HEK293 (cell line): ENCODE measurements at regions not wholly inside any gene's neighbourhood (a gene's known extent, or its start where the extent isn't known, plus 50 kb on each side); places are given as distances from the start of the nearest gene placed in this dataset.

Source experiments
- CTCF ChIA-PET: fragments of 350-600 bp; formaldehyde crosslinking; extraction: SDS; loops from one replicate; lab custom pipeline; 2021; ENCODE audit warnings: antibody characterized with exemption; lab: Yijun Ruan, JAX
- POLR2A ChIA-PET: fragments of 300-600 bp; formaldehyde crosslinking; extraction: SDS; loops from one replicate; lab custom pipeline; 2020; ENCODE audit warnings: antibody characterized with exemption, inconsistent platforms; lab: Yijun Ruan, JAX
- H3K27ac ChIP-seq: fragments of 200-500 bp; sonication (Bioruptor generic); 2 replicates; pipeline ENCODE4 v1.5.1; 2014; ENCODE audit warnings: low read depth, low read length, control low read depth, inconsistent platforms; ENCODE audit errors: extremely low read depth
- H3K36me3 ChIP-seq, 2 experiments: fragments of 200-500 bp in 1 of 2; sonication (Bioruptor generic) in 1 of 2; 1 replicate in 1 of 2; 2 replicates in 1 of 2; pipeline ENCODE4 v1.5.1; 2014 to 2017; ENCODE audit warnings: inconsistent platforms in 2 of 2, low read length in 2 of 2; ENCODE audit not compliant: control insufficient read depth in 2 of 2, insufficient read depth in 1 of 2
- H3K4me1 ChIP-seq: fragments of 200-500 bp; sonication (Bioruptor generic); 2 replicates; pipeline ENCODE4 v1.5.1; 2014; ENCODE audit warnings: mild to moderate bottlenecking, low read length, inconsistent platforms; ENCODE audit not compliant: control insufficient read depth, insufficient read depth
- H3K4me3 ChIP-seq: 2 replicates; pipeline ENCODE4 v1.5.1; 2011; ENCODE audit warnings: low read depth, mild to moderate bottlenecking, control low read depth, low read length, moderate library complexity
- H3K9me3 ChIP-seq: fragments of 200-500 bp; sonication (Bioruptor generic); 2 replicates; pipeline ENCODE4 v1.5.1; 2014; ENCODE audit warnings: low read depth, low read length, inconsistent platforms; ENCODE audit not compliant: control insufficient read depth, insufficient read depth
- GLIS1 ChIP-seq: fragments of 450-650 bp; formaldehyde crosslinking; IDR thresholded peaks from 2 replicates; pipeline ENCODE4 v1.5.1; 2016; ENCODE audit warnings: missing biosample characterization, missing genetic modification characterization
- IKZF3 ChIP-seq: fragments of 450-650 bp; IDR thresholded peaks from 2 replicates; pipeline ENCODE4 v1.5.0; 2018; ENCODE audit warnings: missing biosample characterization, mild to moderate bottlenecking, missing genetic modification characterization, moderate library complexity
- KLF16 ChIP-seq: fragments of 450-650 bp; formaldehyde crosslinking; IDR thresholded peaks from 2 replicates; pipeline ENCODE4 v1.5.1; 2017; ENCODE audit warnings: missing biosample characterization, missing genetic modification characterization
- MYNN ChIP-seq: fragments of 450-650 bp; formaldehyde crosslinking; IDR thresholded peaks from 2 replicates; pipeline ENCODE4 v1.5.1; 2016; ENCODE audit warnings: missing biosample characterization, missing genetic modification characterization, borderline replicate concordance
- ZBTB10 ChIP-seq: fragments of 450-650 bp; formaldehyde crosslinking; IDR thresholded peaks from 2 replicates; pipeline ENCODE4 v1.5.1; 2016; ENCODE audit warnings: missing biosample characterization, missing genetic modification characterization
- ZBTB44 ChIP-seq: fragments of 450-650 bp; IDR thresholded peaks from 2 replicates; pipeline ENCODE4 v1.5.1; 2018; ENCODE audit warnings: missing biosample characterization, mild to moderate bottlenecking, missing genetic modification characterization
- ZBTB48 ChIP-seq: fragments of 450-650 bp; formaldehyde crosslinking; IDR thresholded peaks from 2 replicates; pipeline ENCODE4 v1.5.1; 2016; ENCODE audit warnings: missing biosample characterization, missing genetic modification characterization
- ZNF10 ChIP-seq: fragments of 450-650 bp; formaldehyde crosslinking; IDR thresholded peaks from 2 replicates; pipeline ENCODE4 v1.5.1; 2017; ENCODE audit warnings: missing biosample characterization, missing genetic modification characterization
- ZNF114 ChIP-seq: fragments of 450-650 bp; formaldehyde crosslinking; IDR thresholded peaks from 2 replicates; pipeline ENCODE4 v1.5.0; 2017; ENCODE audit warnings: missing biosample characterization, missing genetic modification characterization
- ZNF121 ChIP-seq: fragments of 450-650 bp; formaldehyde crosslinking; IDR thresholded peaks from 2 replicates; pipeline ENCODE4 v1.5.1; 2016; ENCODE audit warnings: missing biosample characterization, missing genetic modification characterization
- ZNF16 ChIP-seq: fragments of 450-650 bp; formaldehyde crosslinking; IDR thresholded peaks from 2 replicates; pipeline ENCODE4 v1.5.1; 2016; ENCODE audit warnings: low read depth, missing biosample characterization, missing genetic modification characterization
- ZNF184 ChIP-seq: fragments of 450-650 bp; IDR thresholded peaks from 2 replicates; pipeline ENCODE4 v1.5.1; 2018; ENCODE audit warnings: missing biosample characterization, mild to moderate bottlenecking, missing genetic modification characterization
- ZNF292 ChIP-seq: fragments of 450-650 bp; formaldehyde crosslinking; IDR thresholded peaks from 2 replicates; pipeline ENCODE4 v1.5.1; 2016; ENCODE audit warnings: low read depth, missing biosample characterization, missing genetic modification characterization, borderline replicate concordance
- ZNF354C ChIP-seq: fragments of 450-650 bp; formaldehyde crosslinking; IDR thresholded peaks from 2 replicates; pipeline ENCODE4 v1.5.1; 2016; ENCODE audit warnings: missing biosample characterization, missing genetic modification characterization, low read depth, borderline replicate concordance
- ZNF404 ChIP-seq: fragments of 450-650 bp; formaldehyde crosslinking; IDR thresholded peaks from 2 replicates; pipeline ENCODE4 v1.5.1; 2017; ENCODE audit warnings: missing biosample characterization, missing genetic modification characterization
- ZNF433 ChIP-seq: fragments of 450-650 bp; formaldehyde crosslinking; IDR thresholded peaks from 2 replicates; pipeline ENCODE4 v1.5.1; 2016; ENCODE audit warnings: missing biosample characterization, missing genetic modification characterization, low read depth
- ZNF488 ChIP-seq: fragments of 450-650 bp; formaldehyde crosslinking; IDR thresholded peaks from 2 replicates; pipeline ENCODE4 v1.5.1; 2016; ENCODE audit warnings: missing biosample characterization, missing genetic modification characterization
- ZNF513 ChIP-seq: fragments of 450-650 bp; IDR thresholded peaks from 2 replicates; pipeline ENCODE4 v1.5.1; 2018; ENCODE audit warnings: missing biosample characterization, missing genetic modification characterization
- ZNF521 ChIP-seq: fragments of 450-650 bp; formaldehyde crosslinking; IDR thresholded peaks from 2 replicates; pipeline ENCODE4 v1.5.1; 2017; ENCODE audit warnings: missing biosample characterization, mild to moderate bottlenecking, missing genetic modification characterization
- ZNF544 ChIP-seq: fragments of 450-650 bp; formaldehyde crosslinking; IDR thresholded peaks from 2 replicates; pipeline ENCODE4 v1.5.0; 2017; ENCODE audit warnings: missing biosample characterization, missing genetic modification characterization
- ZNF596 ChIP-seq: fragments of 450-650 bp; IDR thresholded peaks from 2 replicates; pipeline ENCODE4 v1.5.0; 2018; ENCODE audit warnings: missing biosample characterization, mild to moderate bottlenecking, missing genetic modification characterization, moderate library complexity
- TF ChIP-seq, protein P1 (sequence below): fragments of 450-650 bp; formaldehyde crosslinking; IDR thresholded peaks from 2 replicates; pipeline ENCODE4 v1.5.1; 2016; ENCODE audit warnings: missing biosample characterization, missing genetic modification characterization
- TF ChIP-seq, protein P2 (sequence below): fragments of 450-650 bp; formaldehyde crosslinking; IDR thresholded peaks from 2 replicates; pipeline ENCODE4 v1.5.1; 2016; ENCODE audit warnings: missing biosample characterization, missing genetic modification characterization

DNA sequence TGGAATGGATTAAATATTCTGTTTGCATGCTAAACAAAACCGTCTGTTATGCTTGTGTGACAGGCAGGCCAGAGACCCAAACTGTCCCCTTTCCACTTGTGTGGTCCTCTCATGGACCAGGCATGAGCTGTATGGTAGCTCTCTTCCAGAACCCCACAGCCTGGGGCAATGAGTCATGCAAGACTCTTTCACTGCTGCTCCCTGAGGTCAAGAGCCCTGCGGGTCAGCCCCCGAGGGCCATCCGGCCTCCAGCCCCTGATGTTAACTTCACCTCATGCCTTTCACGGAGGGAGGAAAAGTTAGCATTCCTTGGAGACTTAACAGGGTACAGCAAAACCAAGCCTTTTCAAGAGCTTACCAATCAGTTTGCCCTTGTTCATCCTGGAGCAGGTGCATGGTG lies 239.1 kb upstream of the DIO3 start:
- Histone ChIP-seq H3K9me3 (peaks cover 2% of the 10 kb centered on the region; the same call in 1 of the 2 replicates), H3K4me3 (no peak overlapping the region), H3K36me3 (no peaks in the 10 kb centered on the region), H3K27ac (no peak overlapping the region), H3K4me1 (no peaks in the 10 kb centered on the region)
- ChIA-PET CTCF (interaction anchor here (0.6 to 0.7 kb wide), 2 partner anchors 531 to 937 kb away, joined by 3 read pairs; no protein-coding TSS in a partner anchor), POLR2A (no interaction called here)
- TF ChIP-seq ZNF354C (tag by site-specific recombination) (no peak), IKZF3 (tag by site-specific recombination) (no peak), ZNF184 (tag by site-specific recombination) (no peak), ZBTB10 (tag by site-specific recombination) (no peak), ZNF596 (tag by site-specific recombination) (no peak), ZBTB48 (no peak), MYNN (no peak), ZNF521 (no peak), ZNF433 (no peak)

- CTCF ChIA-PET: no interaction called here
- Histone ChIP-seq H3K9me3 (peaks cover 2% of the 10 kb centered on the region; the same call in 1 of the 2 replicates), H3K4me3 (no peak overlapping the region), H3K4me1 (no peaks in the 10 kb centered on the region), H3K27ac (no peak overlapping the region), H3K36me3 (no peaks in the 10 kb centered on the region)
- POLR2A ChIA-PET: no interaction called here
- no peak for TF ChIP-seq ZNF433
- TF ChIP-seq GLIS1 (tag by site-specific recombination): no peak
- no peak for TF ChIP-seq ZNF488 (tag by site-specific recombination)
- no peak for TF ChIP-seq ZNF121 (tag by site-specific recombination)
- TF ChIP-seq, protein P1, sequence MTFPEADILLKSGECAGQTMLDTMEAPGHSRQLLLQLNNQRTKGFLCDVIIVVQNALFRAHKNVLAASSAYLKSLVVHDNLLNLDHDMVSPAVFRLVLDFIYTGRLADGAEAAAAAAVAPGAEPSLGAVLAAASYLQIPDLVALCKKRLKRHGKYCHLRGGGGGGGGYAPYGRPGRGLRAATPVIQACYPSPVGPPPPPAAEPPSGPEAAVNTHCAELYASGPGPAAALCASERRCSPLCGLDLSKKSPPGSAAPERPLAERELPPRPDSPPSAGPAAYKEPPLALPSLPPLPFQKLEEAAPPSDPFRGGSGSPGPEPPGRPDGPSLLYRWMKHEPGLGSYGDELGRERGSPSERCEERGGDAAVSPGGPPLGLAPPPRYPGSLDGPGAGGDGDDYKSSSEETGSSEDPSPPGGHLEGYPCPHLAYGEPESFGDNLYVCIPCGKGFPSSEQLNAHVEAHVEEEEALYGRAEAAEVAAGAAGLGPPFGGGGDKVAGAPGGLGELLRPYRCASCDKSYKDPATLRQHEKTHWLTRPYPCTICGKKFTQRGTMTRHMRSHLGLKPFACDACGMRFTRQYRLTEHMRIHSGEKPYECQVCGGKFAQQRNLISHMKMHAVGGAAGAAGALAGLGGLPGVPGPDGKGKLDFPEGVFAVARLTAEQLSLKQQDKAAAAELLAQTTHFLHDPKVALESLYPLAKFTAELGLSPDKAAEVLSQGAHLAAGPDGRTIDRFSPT: no peak
- no peak for TF ChIP-seq ZNF114 (tag by site-specific recombination)
- no peak for TF ChIP-seq ZNF513 (tag by site-specific recombination)
- TF ChIP-seq ZNF544 (tag by site-specific recombination): no peak
- TF ChIP-seq ZBTB44 (tag by site-specific recombination): no peak
- no peak for TF ChIP-seq ZNF292 (tag by site-specific recombination)
- no peak for TF ChIP-seq KLF16
- TF ChIP-seq ZNF404: no peak
- TF ChIP-seq, protein P2, sequence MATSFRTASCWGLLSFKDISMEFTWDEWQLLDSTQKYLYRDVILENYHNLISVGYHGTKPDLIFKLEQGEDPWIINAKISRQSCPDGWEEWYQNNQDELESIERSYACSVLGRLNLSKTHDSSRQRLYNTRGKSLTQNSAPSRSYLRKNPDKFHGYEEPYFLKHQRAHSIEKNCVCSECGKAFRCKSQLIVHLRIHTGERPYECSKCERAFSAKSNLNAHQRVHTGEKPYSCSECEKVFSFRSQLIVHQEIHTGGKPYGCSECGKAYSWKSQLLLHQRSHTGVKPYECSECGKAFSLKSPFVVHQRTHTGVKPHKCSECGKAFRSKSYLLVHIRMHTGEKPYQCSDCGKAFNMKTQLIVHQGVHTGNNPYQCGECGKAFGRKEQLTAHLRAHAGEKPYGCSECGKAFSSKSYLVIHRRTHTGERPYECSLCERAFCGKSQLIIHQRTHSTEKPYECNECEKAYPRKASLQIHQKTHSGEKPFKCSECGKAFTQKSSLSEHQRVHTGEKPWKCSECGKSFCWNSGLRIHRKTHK (tag by site-specific recombination): no peak
- TF ChIP-seq ZNF10 (tag by site-specific recombination): no peak
- TF ChIP-seq ZNF16 (tag by site-specific recombination): no peak
- TF ChIP-seq, all 188 proteins: peak for 0
Measured at GRCh38 chr14:101323111-101323510, 238.2 kb upstream of the DIO3 start.
